CD14-positive monocyte (primary cell): ENCODE measurements at regions not wholly inside any gene's neighbourhood (a gene's known extent, or its start where the extent isn't known, plus 50 kb on each side); places are given as distances from the start of the nearest gene placed in this dataset.

Experiments used
- DNase-seq, 3 donors: peaks; one replicate each; pipeline ENCODE4 v3.0.0-alpha.2; 2011 to 2022
- H2AFZ ChIP-seq: 2 replicates; pipeline ENCODE4 v1.6.0; 2012; ENCODE audit warnings: mild to moderate bottlenecking, low read depth, low read length, inconsistent platforms; ENCODE audit not compliant: insufficient read depth, poor library complexity, severe bottlenecking
- H3K27ac ChIP-seq, 2 donors: 1 replicate in 1 of 2; 2 replicates in 1 of 2; pipeline ENCODE4 v1.5.1; 2012 to 2013; ENCODE audit warnings: low read length in 2 of 2, control low read depth in 1 of 2, inconsistent platforms in 1 of 2, low read depth in 1 of 2, mild to moderate bottlenecking in 1 of 2
- H3K27me3 ChIP-seq, 2 donors: one replicate each; pipeline versions ENCODE4 v1.6.0 to v1.6.1; 2011 to 2013; ENCODE audit warnings: low read length in 2 of 2; ENCODE audit not compliant: control insufficient read depth in 2 of 2, insufficient read depth in 2 of 2
- H3K36me3 ChIP-seq, 2 donors: replicated peaks in 1 of 2; 1 replicate in 1 of 2; 2 replicates in 1 of 2; pipeline versions ENCODE4 v1.5.1 to v1.6.1; 2012 to 2013; ENCODE audit warnings: low read length in 2 of 2, control low read depth in 1 of 2, inconsistent platforms in 1 of 2, mild to moderate bottlenecking in 1 of 2; ENCODE audit not compliant: insufficient read depth in 2 of 2, control insufficient read depth in 1 of 2
- H3K4me1 ChIP-seq, 2 donors: 1 replicate in 1 of 2; 2 replicates in 1 of 2; pipeline versions ENCODE4 v1.5.1 to v1.6.1; 2012 to 2013; ENCODE audit warnings: low read length in 2 of 2, control low read depth in 1 of 2, inconsistent platforms in 1 of 2, mild to moderate bottlenecking in 1 of 2, moderate library complexity in 1 of 2; ENCODE audit not compliant: insufficient read depth in 2 of 2, control insufficient read depth in 1 of 2
- H3K4me2 ChIP-seq: replicated peaks from 2 replicates; pipeline ENCODE3; 2012; ENCODE audit warnings: low read length, moderate library complexity, mild to moderate bottlenecking; ENCODE audit not compliant: poor library complexity, severe bottlenecking; ENCODE audit errors: extremely low read depth
- H3K4me3 ChIP-seq, 3 experiments: fragments of 200-600 bp in 1 of 3; sonication (generic) in 1 of 3; replicated peaks in 1 of 3; 1 replicate in 2 of 3; 2 replicates in 1 of 3; pipeline ENCODE4 v1.5.1; 2011 to 2013; ENCODE audit warnings: low read length in 3 of 3, mild to moderate bottlenecking in 3 of 3, control low read depth in 2 of 3, low read depth in 2 of 3, inconsistent platforms in 1 of 3, moderate library complexity in 1 of 3
- H3K79me2 ChIP-seq: 2 replicates; pipeline ENCODE4 v1.6.0; 2012; ENCODE audit warnings: mild to moderate bottlenecking, control low read depth, inconsistent platforms, low read length, moderate library complexity; ENCODE audit not compliant: insufficient read depth
- H3K9ac ChIP-seq: 2 replicates; pipeline ENCODE4 v1.6.0; 2017; ENCODE audit warnings: low read length, mild to moderate bottlenecking; ENCODE audit not compliant: insufficient read depth, poor library complexity, severe bottlenecking
- H3K9me3 ChIP-seq, 2 donors: replicated peaks in 1 of 2; 1 replicate in 1 of 2; 2 replicates in 1 of 2; pipeline versions ENCODE4 v1.5.1 to v1.6.1; 2012 to 2013; ENCODE audit warnings: low read length in 2 of 2, control low read depth in 1 of 2; ENCODE audit not compliant: control insufficient read depth in 1 of 2, insufficient read depth in 1 of 2
- H4K20me1 ChIP-seq: 2 replicates; pipeline ENCODE4 v1.6.0; 2012; ENCODE audit warnings: mild to moderate bottlenecking, low read length, control low read depth, moderate library complexity; ENCODE audit not compliant: insufficient read depth
- H3K27ac Mint-ChIP-seq, 7 donors: one replicate each; pipeline ENCODE4 v1.8.0; 2020; ENCODE audit warnings: mild to moderate bottlenecking in 7 of 7, mixed read lengths in 7 of 7, moderate library complexity in 6 of 7, inconsistent platforms in 2 of 7
- H3K27me3 Mint-ChIP-seq, 3 donors: one replicate each; pipeline ENCODE4 v1.8.0; 2021 to 2022; ENCODE audit warnings: low read depth in 3 of 3, mild to moderate bottlenecking in 3 of 3, mixed read lengths in 3 of 3, moderate library complexity in 3 of 3, inconsistent platforms in 1 of 3
- H3K36me3 Mint-ChIP-seq, 2 donors: one replicate each; pipeline ENCODE4 v1.8.0; 2020; ENCODE audit warnings: mixed read lengths in 2 of 2, inconsistent platforms in 1 of 2, mild to moderate bottlenecking in 1 of 2
- H3K4me1 Mint-ChIP-seq: one replicate; pipeline ENCODE4 v1.8.0; 2020; ENCODE audit warnings: mild to moderate bottlenecking, mixed read lengths
- H3K4me3 Mint-ChIP-seq, 2 donors: one replicate each; pipeline ENCODE4 v1.8.0; 2020; ENCODE audit warnings: mild to moderate bottlenecking in 2 of 2, mixed read lengths in 2 of 2, moderate library complexity in 1 of 2
- H3K9me3 Mint-ChIP-seq, 7 donors: one replicate each; pipeline ENCODE4 v1.8.0; 2020 to 2022; ENCODE audit warnings: mixed read lengths in 7 of 7, mild to moderate bottlenecking in 6 of 7, moderate library complexity in 6 of 7, inconsistent platforms in 2 of 7
- CTCF ChIP-seq: fragments of 200-600 bp; IDR thresholded peaks from one replicate; pipeline ENCODE4 v1.8.0; 2022; ENCODE audit warnings: antibody characterized with exemption, mild to moderate bottlenecking
- WGBS: methylation state at CpG from one replicate; pipeline ENCODE4 v1.1.5; 2013; ENCODE audit warnings: missing lambda C conversion rate; ENCODE audit not compliant: insufficient coverage; 5-methylcytosine and 5-hydroxymethylcytosine counted together
- intact Hi-C, 2 donors: fragments of 100-400 bp; cut with micrococcal nuclease; formaldehyde crosslinking; loops; one replicate each; pipeline versions ENCODE4 v1.15.0 to v1.15.1; 2023

- H3K79me2 ChIP-seq: no peaks in the 10 kb centered on the region
- intact Hi-C loops: no loop called here
These were observed 618.0 kb downstream of the NYAP2 start for GRCh38 chr2:226017537-226017936.

GRCh38 chr2:226017107-226017506 is 617.6 kb downstream of the NYAP2 start:
- H3K4me1 Mint-ChIP-seq: peaks cover 3% of the 10 kb centered on the region
- Histone ChIP-seq H3K4me3 (no peak overlapping the region), H3K4me1 (no peaks in the 10 kb centered on the region), H2AFZ (no peak overlapping the region), H3K9ac (no peak overlapping the region), H4K20me1 (no peaks in the 10 kb centered on the region), H3K9me3 (peaks cover 0 to 6% of the 10 kb centered on the region in 2 donors), H3K79me2 (no peaks in the 10 kb centered on the region), H3K27ac (no peak overlapping the region), H3K36me3 (no peaks in the 10 kb centered on the region), H3K4me2 (no peak overlapping the region), H3K27me3 (no peaks in the 10 kb centered on the region)
- H3K27ac Mint-ChIP-seq: no peak overlapping the region
- H3K4me3 Mint-ChIP-seq: no peak overlapping the region
- no peak for DNase-seq
- intact Hi-C loops: no loop called here
- 100% methylated on average over 1 of the region's 3 CpGs for WGBS
- peaks cover 1 to 2% (median 2%) of the 10 kb centered on the region in 3 donors for H3K27me3 Mint-ChIP-seq
- H3K9me3 Mint-ChIP-seq: peaks cover 0 to 15% (median 7%) of the 10 kb centered on the region in 7 donors
- TF ChIP-seq CTCF: no peak
- peaks cover 0 to 3% of the 10 kb centered on the region in 2 donors for H3K36me3 Mint-ChIP-seq

More at GRCh38 chr2:226017537-226017936, 618.0 kb downstream of the NYAP2 start:
- peaks cover 1 to 2% (median 2%) of the 10 kb centered on the region in 3 donors for H3K27me3 Mint-ChIP-seq
- H3K4me2 ChIP-seq: no peak overlapping the region
- no peaks in the 10 kb centered on the region for H4K20me1 ChIP-seq
- peaks cover 0 to 6% of the 10 kb centered on the region in 2 donors for H3K9me3 ChIP-seq
- no peak for DNase-seq
- no CpG with 5 or more reads among the region's 2 CpGs for WGBS
- H3K27me3 ChIP-seq: no peaks in the 10 kb centered on the region
- peaks cover 0 to 15% (median 7%) of the 10 kb centered on the region in 7 donors for H3K9me3 Mint-ChIP-seq
- H3K4me1 Mint-ChIP-seq: peaks cover 3% of the 10 kb centered on the region
- H2AFZ ChIP-seq: no peak overlapping the region
- no peak overlapping the region for H3K9ac ChIP-seq
- no peak overlapping the region for H3K27ac Mint-ChIP-seq
- H3K4me3 Mint-ChIP-seq: no peak overlapping the region
- H3K4me3 ChIP-seq: no peak overlapping the region
- no peak for TF ChIP-seq CTCF
- no peak overlapping the region for H3K27ac ChIP-seq
- no peaks in the 10 kb centered on the region for H3K36me3 ChIP-seq
- H3K36me3 Mint-ChIP-seq: peaks cover 0 to 3% of the 10 kb centered on the region in 2 donors
- no peaks in the 10 kb centered on the region for H3K4me1 ChIP-seq
